ENCODE measurements at regions not wholly inside any gene's neighbourhood (a gene's known extent, or its start where the extent isn't known, plus 50 kb on each side); places are given as distances from the start of the nearest gene placed in this dataset.

DNA sequence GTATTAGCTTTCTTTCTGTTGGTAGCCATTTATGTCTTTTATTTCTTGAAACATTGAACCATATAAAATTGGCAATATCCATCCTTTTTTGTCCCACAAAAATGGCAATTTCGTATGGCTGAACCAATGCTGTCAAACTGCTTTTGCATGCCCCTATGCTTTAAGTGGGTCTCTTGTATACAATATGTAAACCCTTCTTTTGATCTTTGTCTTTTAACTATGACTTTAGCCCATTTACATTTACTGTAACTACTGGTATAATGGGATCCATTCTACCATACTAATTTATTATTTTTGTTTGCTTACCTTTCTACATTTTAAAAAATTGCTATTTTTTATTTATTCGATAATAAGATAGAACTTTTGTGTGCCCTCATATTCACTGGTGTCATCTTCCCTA, 93.4 kb downstream of the TENT4A start:
- in situ Hi-C loops (cut with MboI; ENCODE audit: low sequenced_read_pairs, unreplicated experiment) = no loop called here
- TF ChIP-seq, protein P1, sequence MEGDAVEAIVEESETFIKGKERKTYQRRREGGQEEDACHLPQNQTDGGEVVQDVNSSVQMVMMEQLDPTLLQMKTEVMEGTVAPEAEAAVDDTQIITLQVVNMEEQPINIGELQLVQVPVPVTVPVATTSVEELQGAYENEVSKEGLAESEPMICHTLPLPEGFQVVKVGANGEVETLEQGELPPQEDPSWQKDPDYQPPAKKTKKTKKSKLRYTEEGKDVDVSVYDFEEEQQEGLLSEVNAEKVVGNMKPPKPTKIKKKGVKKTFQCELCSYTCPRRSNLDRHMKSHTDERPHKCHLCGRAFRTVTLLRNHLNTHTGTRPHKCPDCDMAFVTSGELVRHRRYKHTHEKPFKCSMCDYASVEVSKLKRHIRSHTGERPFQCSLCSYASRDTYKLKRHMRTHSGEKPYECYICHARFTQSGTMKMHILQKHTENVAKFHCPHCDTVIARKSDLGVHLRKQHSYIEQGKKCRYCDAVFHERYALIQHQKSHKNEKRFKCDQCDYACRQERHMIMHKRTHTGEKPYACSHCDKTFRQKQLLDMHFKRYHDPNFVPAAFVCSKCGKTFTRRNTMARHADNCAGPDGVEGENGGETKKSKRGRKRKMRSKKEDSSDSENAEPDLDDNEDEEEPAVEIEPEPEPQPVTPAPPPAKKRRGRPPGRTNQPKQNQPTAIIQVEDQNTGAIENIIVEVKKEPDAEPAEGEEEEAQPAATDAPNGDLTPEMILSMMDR (IDR thresholded peaks at IDR 0.05; ENCODE audit: borderline replicate concordance, control extremely low read depth, extremely low read depth, insufficient read depth, missing control alignments) = no peak

DNA sequence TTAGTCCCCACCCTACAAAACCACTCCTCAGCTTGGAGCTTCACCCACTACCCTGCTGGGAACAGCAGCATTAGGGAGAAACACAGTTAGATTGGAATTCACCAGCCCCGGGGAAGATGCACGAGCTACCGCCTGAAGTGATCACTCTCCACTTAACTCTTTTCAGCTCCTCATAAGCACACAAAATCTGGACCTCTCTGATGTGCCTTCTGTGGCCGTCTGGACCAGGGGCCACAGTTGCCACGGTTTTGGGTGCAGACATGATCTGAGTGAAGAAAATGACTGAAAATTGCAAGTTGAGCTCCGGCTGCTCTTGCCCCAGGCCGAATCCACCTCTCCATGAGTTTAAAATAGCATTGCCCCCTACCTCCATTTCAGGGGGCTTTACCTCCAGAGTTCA, 95.2 kb downstream of the TENT4A start:
- no peak for DNase-seq (ENCODE audit: low spot score)
- in situ Hi-C loops (cut with MboI; ENCODE audit: low sequenced_read_pairs, unreplicated experiment) = no loop called here
- TF ChIP-seq, protein P1 (IDR thresholded peaks at IDR 0.05; ENCODE audit: borderline replicate concordance, control extremely low read depth, extremely low read depth, insufficient read depth, missing control alignments) = no peak

More for the DNA sequence above, 93.4 kb downstream of the TENT4A start:
- DNase-seq (ENCODE audit: low spot score) = no peak

DNA sequence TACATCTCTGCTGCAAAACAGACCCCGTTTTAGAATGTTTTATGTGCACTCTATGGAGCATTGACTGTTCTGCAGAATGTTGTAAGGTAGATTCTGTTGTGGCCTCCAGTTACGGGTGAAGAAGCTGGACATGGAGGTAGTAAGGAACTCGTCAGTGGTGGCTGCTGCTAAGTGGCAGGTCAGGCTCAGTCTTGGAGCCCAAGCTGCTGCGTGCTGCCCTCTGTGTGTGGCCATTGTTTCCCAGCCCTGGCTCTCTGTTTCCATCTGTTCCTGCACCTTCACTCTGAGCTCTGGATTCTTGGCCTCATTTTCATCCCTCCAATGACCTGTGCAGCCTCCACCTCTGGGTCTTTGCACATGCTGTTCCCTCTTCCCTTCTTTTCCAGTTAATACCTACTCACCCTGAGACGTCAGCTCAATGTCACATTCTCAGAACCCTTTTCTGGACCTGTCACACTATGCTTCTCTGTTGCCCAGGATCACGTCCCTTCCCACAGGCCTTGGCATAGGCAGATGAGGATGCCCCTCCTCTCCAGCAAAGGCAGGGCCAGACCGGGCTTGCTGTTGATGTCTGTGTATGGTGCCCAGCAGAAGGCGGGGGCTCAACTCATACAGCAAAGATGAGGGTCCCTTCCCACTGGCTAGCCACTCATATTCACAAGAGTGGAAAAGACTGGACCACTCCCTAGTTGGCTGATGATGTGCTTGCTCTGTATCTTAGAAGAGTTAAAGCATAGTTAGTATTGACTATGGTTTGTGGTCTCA, 97.6 kb downstream of the TENT4A start:
- DNase-seq (ENCODE audit: low spot score) = no peak
- TF ChIP-seq, protein P1 (IDR thresholded peaks at IDR 0.05; ENCODE audit: borderline replicate concordance, control extremely low read depth, extremely low read depth, insufficient read depth, missing control alignments) = no peak
- in situ Hi-C loops (cut with MboI; ENCODE audit: low sequenced_read_pairs, unreplicated experiment) = no loop called here

DNA sequence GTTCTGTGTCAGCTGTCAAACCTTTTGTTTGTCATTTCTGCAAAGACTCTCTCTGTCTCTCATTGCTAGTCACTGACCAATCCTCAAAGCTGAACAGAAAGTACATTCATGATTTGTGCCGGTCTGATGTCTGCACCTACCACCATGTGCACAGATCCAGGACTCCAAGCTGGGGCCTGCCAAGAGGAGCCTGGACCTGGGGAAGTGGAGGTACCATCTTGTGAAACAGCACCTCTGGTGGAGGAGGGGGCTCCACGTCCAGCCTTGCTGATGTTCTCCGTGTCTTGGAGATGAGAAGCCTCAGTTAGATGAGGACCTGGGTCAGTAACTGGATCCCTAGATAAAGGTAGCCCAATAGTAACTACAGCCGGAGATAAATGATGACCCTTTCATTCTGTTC, 98.9 kb downstream of the TENT4A start:
- in situ Hi-C loops (cut with MboI; ENCODE audit: low sequenced_read_pairs, unreplicated experiment) = no loop called here
- DNase-seq (ENCODE audit: low spot score) = no peak
- TF ChIP-seq, protein P1 (IDR thresholded peaks at IDR 0.05; ENCODE audit: borderline replicate concordance, control extremely low read depth, extremely low read depth, insufficient read depth, missing control alignments) = no peak

DNA sequence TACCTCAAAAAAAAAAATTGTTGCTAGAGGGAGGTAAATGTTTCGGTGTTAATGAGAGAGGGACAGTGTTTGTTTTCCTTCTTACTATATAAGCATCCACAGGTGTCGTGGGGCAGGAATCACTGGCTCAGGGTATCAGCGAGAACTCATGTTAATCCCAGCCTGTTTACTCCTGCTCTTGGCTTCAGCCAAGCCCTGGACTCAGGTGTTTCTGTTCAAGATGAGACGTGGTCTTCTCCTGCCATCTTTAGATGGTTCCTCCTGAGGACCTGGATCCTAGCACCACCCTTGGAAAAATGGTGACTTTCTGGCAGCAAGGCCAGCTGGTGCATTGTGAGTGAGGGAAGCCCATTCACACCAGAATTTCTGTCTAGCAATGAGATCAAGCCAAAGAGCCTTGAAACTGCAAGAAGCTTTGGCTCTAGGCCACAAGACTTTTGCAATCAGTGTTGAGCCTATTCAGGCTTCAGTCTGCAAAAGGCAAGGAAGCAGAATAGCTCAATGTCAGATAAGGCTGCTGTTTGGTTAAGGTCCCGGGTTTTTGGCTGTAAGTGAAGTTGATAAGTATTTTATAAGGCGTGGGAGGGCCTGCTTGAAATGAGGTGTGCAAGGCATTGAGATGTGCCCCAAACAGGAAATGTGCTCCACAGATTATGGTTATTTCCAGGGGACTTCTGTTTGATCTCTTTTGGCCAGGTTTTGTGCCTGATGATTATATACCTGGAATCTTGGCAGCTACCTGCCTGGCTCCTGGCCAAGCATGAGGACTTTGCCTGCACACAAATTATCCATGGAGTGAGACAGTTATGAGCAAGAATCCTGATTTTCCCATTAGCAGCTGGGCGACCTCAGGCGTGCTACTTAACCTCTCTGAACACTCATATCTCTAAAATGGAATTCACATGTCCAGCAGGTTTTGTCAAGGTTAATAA, 99.8 kb downstream of the TENT4A start:
- no peak for DNase-seq (ENCODE audit: low spot score)

DNA sequence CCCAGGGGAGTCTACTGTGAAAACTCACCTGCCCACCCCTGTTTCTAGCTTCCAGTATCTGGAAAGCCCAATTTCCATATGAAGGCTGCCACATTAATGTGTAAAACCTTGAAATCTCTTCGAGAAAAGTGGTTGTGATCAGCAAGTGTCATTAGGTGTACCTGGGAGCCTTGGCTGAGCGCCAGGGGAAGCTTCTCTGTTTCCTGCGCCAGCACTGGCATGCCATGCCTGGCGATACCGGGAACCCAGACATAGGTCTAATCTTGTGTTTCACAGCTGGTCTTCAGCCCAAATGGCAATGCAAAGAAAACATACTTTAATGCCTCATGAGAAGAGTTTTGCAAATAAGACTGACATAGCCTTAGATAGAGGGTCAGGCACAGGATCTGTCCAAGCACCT, 101.6 kb downstream of the TENT4A start:
- DNase-seq (ENCODE audit: low spot score) = no peak
- TF ChIP-seq, protein P1 (IDR thresholded peaks at IDR 0.05; ENCODE audit: borderline replicate concordance, control extremely low read depth, extremely low read depth, insufficient read depth, missing control alignments) = no peak
- in situ Hi-C loops (cut with MboI; ENCODE audit: low sequenced_read_pairs, unreplicated experiment) = no loop called here

More for the DNA sequence above, 99.8 kb downstream of the TENT4A start:
- in situ Hi-C loops (cut with MboI; ENCODE audit: low sequenced_read_pairs, unreplicated experiment) = no loop called here
- TF ChIP-seq, protein P1 (IDR thresholded peaks at IDR 0.05; ENCODE audit: borderline replicate concordance, control extremely low read depth, extremely low read depth, insufficient read depth, missing control alignments) = no peak

Measured in GM13976 (cell line).